ENCODE measurements at regions not wholly inside any gene's neighbourhood (a gene's known extent, or its start where the extent isn't known, plus 50 kb on each side); places are given as distances from the start of the nearest gene placed in this dataset.

GRCh38 chr12:30111719-30112118 is 328.0 kb upstream of the TMTC1 start:
- WGBS, 2 donors (ENCODE audit: low coverage in 1 of 2) = 68 to 77% methylated on average over 2 of the region's 2 CpGs
- TF ChIP-seq EP300 (IDR thresholded peaks at IDR 0.05) (no peak), POLR2A (IDR thresholded peaks at IDR 0.05) (no peak), CTCF (IDR thresholded peaks at IDR 0.05) (no peak), POLR2AphosphoS5 (IDR thresholded peaks at IDR 0.05) (no peak)
- no peak overlapping the region for H3K4me3 ChIP-seq
- H3K4me1 ChIP-seq = no peaks in the 10 kb centered on the region
- H3K27ac ChIP-seq = no peak overlapping the region
- no peaks in the 10 kb centered on the region for H3K27me3 ChIP-seq
- H3K9me3 ChIP-seq = no peaks in the 10 kb centered on the region
- no peaks in the 10 kb centered on the region for H3K36me3 ChIP-seq
- ATAC-seq = no peak

GRCh38 chr12:30110958-30111586 is 327.3 kb upstream of the TMTC1 start:
- 80 to 96% methylated on average over 3 to 6 of the region's 6 CpGs for WGBS, 2 donors (ENCODE audit: low coverage in 1 of 2)

GRCh38 chr12:30110498-30110897 is 326.8 kb upstream of the TMTC1 start:
- Histone ChIP-seq H3K36me3 (no peaks in the 10 kb centered on the region), H3K9me3 (no peaks in the 10 kb centered on the region), H3K4me1 (no peaks in the 10 kb centered on the region), H3K4me3 (no peak overlapping the region), H3K27ac (no peak overlapping the region), H3K27me3 (no peaks in the 10 kb centered on the region)
- ATAC-seq = no peak
- no CpG with 5 or more reads among the region's 22 CpGs for WGBS, 2 donors (ENCODE audit: low coverage in 1 of 2)
- no peak for TF ChIP-seq CTCF (IDR thresholded peaks at IDR 0.05)
- TF ChIP-seq EP300 (IDR thresholded peaks at IDR 0.05) = no peak
- TF ChIP-seq POLR2AphosphoS5 (IDR thresholded peaks at IDR 0.05) = no peak
- no peak for TF ChIP-seq POLR2A (IDR thresholded peaks at IDR 0.05)

More at GRCh38 chr12:30110958-30111586, 327.3 kb upstream of the TMTC1 start:
- Histone ChIP-seq H3K27me3 (no peaks in the 10 kb centered on the region), H3K9me3 (no peaks in the 10 kb centered on the region), H3K4me1 (no peaks in the 10 kb centered on the region), H3K27ac (no peak overlapping the region), H3K4me3 (no peak overlapping the region), H3K36me3 (no peaks in the 10 kb centered on the region)
- no peak for TF ChIP-seq EP300 (IDR thresholded peaks at IDR 0.05)
- TF ChIP-seq POLR2A (IDR thresholded peaks at IDR 0.05) = no peak
- no peak for ATAC-seq

- Histone ChIP-seq H3K9me3 (no peaks in the 10 kb centered on the region), H3K27me3 (no peaks in the 10 kb centered on the region), H3K27ac (no peak overlapping the region), H3K4me3 (no peak overlapping the region), H3K36me3 (no peaks in the 10 kb centered on the region), H3K4me1 (no peaks in the 10 kb centered on the region)
- TF ChIP-seq EP300 (IDR thresholded peaks at IDR 0.05) = no peak
- no peak for TF ChIP-seq CTCF (IDR thresholded peaks at IDR 0.05)
- no peak for TF ChIP-seq POLR2AphosphoS5 (IDR thresholded peaks at IDR 0.05)
- TF ChIP-seq POLR2A (IDR thresholded peaks at IDR 0.05) = no peak
- WGBS, 2 donors (ENCODE audit: low coverage in 1 of 2) = 82 to 100% methylated on average over 1 to 2 of the region's 2 CpGs
- no peak for ATAC-seq
Observed at GRCh38 chr12:30108666-30109065, 324.9 kb upstream of the TMTC1 start.

GRCh38 chr12:30106204-30106965 is 322.6 kb upstream of the TMTC1 start:
- no peaks in the 10 kb centered on the region for H3K9me3 ChIP-seq
- 51 to 75% methylated on average over 4 to 6 of the region's 9 CpGs for WGBS, 2 donors (ENCODE audit: low coverage in 1 of 2)
- H3K4me1 ChIP-seq = no peaks in the 10 kb centered on the region
- no peaks in the 10 kb centered on the region for H3K27me3 ChIP-seq
- no peak overlapping the region for H3K27ac ChIP-seq
- no peak overlapping the region for H3K4me3 ChIP-seq
- no peak for TF ChIP-seq CTCF (IDR thresholded peaks at IDR 0.05)
- TF ChIP-seq POLR2AphosphoS5 (IDR thresholded peaks at IDR 0.05) = no peak
- no peak for TF ChIP-seq POLR2A (IDR thresholded peaks at IDR 0.05)
- TF ChIP-seq EP300 (IDR thresholded peaks at IDR 0.05) = no peak
- H3K36me3 ChIP-seq = no peaks in the 10 kb centered on the region
- no peak for ATAC-seq

Measured in gastroesophageal sphincter (tissue), 4 donors.